ENCODE measurements at regions not wholly inside any gene's neighbourhood (a gene's known extent, or its start where the extent isn't known, plus 50 kb on each side); places are given as distances from the start of the nearest gene placed in this dataset.

DNA sequence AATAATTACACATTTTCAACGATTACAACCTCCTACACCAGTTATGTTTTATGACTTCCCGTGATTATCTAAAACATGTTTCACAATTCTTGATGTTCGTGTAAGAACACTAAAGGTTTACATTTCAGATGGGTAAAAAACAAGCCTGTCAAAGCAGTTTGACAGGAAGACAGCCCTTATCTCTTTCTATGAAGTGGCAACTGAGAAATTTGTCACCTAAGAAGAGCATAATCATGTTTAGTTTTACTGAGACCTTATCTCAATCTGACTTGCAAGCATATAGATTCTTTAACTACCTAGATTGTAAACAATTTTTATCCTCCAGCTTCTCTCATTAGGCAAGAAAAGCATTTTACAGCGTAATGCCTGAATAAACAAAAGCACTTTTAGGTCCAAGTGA lies 218.4 kb upstream of the ZBED5 start:
- Histone ChIP-seq H3K56ac (replicated peaks; ENCODE audit: insufficient read length, low read depth, low read length) (no peak overlapping the region), H4K5ac (ENCODE audit: insufficient read length, low read depth, low read length) (no peak overlapping the region), H3K23ac (ENCODE audit: insufficient read length) (no peak overlapping the region), H2BK5ac (ENCODE audit: low read depth, low read length) (no peak overlapping the region), H3K27ac (ENCODE audit: low read depth, low read length) (no peak overlapping the region), H3K14ac (ENCODE audit: insufficient read length) (no peak overlapping the region), H3K23me2 (ENCODE audit: low read depth, low read length) (no peaks in the 10 kb centered on the region), H3K9ac (replicated peaks in 1 of 4; ENCODE audit: extremely low read depth in 1 of 4, low read depth in 3 of 4, low read length in 3 of 4) (no peak overlapping the region), H4K20me1 (replicated peaks in 1 of 2; ENCODE audit: control insufficient read depth in 1 of 2, insufficient read depth in 2 of 2, low read length in 2 of 2) (no peaks in the 10 kb centered on the region), H3K27me3 (replicated peaks in 1 of 4; ENCODE audit: control insufficient read depth in 3 of 4, extremely low read depth in 1 of 4, insufficient read depth in 3 of 4, low read length in 3 of 4) (peaks cover 0 to 1% (median 0%) of the 10 kb centered on the region in 4 experiments; a peak in 1 of 7 replicates), H3K9me3 (ENCODE audit: insufficient read depth in 2 of 2, low read depth in 1 of 2, low read length in 1 of 2) (no peaks in the 10 kb centered on the region), H2BK15ac (ENCODE audit: low read length) (no peak overlapping the region), H2BK120ac (replicated peaks; ENCODE audit: low read depth, low read length) (no peak overlapping the region), H3K36me3 (ENCODE audit: control insufficient read depth in 2 of 4, insufficient read depth in 4 of 4, low read length in 3 of 4) (no peaks in the 10 kb centered on the region), H3K4ac (replicated peaks; ENCODE audit: insufficient read length, low read depth, low read length) (no peak overlapping the region), H4K8ac (ENCODE audit: extremely low read depth, insufficient read depth, low read length) (no peak overlapping the region), H2AK5ac (ENCODE audit: low read depth, low read length) (no peak overlapping the region), H3K79me2 (ENCODE audit: control insufficient read depth in 1 of 2, insufficient read depth in 2 of 2, low read length in 2 of 2) (no peaks in the 10 kb centered on the region), H2BK12ac (ENCODE audit: low read depth, low read length) (no peak overlapping the region), H2BK20ac (ENCODE audit: low read length) (no peak overlapping the region), H3K79me1 (ENCODE audit: low read depth, low read length) (no peaks in the 10 kb centered on the region), H3K4me1 (replicated peaks in 1 of 4; ENCODE audit: control insufficient read depth in 3 of 4, insufficient read depth in 4 of 4, low read length in 3 of 4) (peaks cover under 1 to 15% (median 11%) of the 10 kb centered on the region in 4 experiments), H4K91ac (replicated peaks; ENCODE audit: insufficient read length, low read length) (no peak overlapping the region), H3K4me3 (ENCODE audit: extremely low read depth in 1 of 4, insufficient read depth in 2 of 4, low read depth in 3 of 4, low read length in 4 of 4) (no peak overlapping the region), H2AFZ (ENCODE audit: low read length) (no peak overlapping the region), H3K4me2 (ENCODE audit: insufficient read depth in 1 of 2, low read depth in 2 of 2, low read length in 2 of 2) (no peak overlapping the region), H3K18ac (ENCODE audit: extremely low read depth, low read length) (no peak overlapping the region)
- DNase-seq (ENCODE audit: low read depth in 1 of 2, low spot score in 2 of 2) (no peak), FAIRE-seq (no peak)
- CTCF ChIA-PET (ENCODE audit: partially characterized antibody): interaction anchor here (0.5 to 5.8 kb wide), 7 partner anchors 9 to 190 kb away, joined by 3 to 34 read pairs (median 4); no protein-coding TSS in a partner anchor
- POLR2A ChIA-PET (ENCODE audit: partially characterized antibody): no interaction called here
- WGBS, 2 experiments (ENCODE audit: extremely low coverage in 1 of 2, insufficient coverage in 1 of 2, insufficient read length in 1 of 2, insufficient replicate concordance in 2 of 2, low coverage in 1 of 2, low lambda C conversion rate in 2 of 2, missing lambda C conversion rate in 1 of 2): 92% methylated on average over 4 of the region's 4 CpGs; no CpG with 5 or more reads in 1 of the 2 experiments
- TF ChIP-seq RXRA (IDR thresholded peaks at IDR 0.05; ENCODE audit: insufficient read depth, low read depth, low read length) (no peak), EP300 (IDR thresholded peaks at IDR 0.05; ENCODE audit: borderline replicate concordance in 1 of 2, low read depth in 2 of 2, low read length in 2 of 2) (no peak), CHD1 (IDR thresholded peaks at IDR 0.05; ENCODE audit: low read depth, low read length) (no peak)

Measured in H1 (cell line).